Head of caudate nucleus (tissue), 42 donors: ENCODE measurements at regions not wholly inside any gene's neighbourhood (a gene's known extent, or its start where the extent isn't known, plus 50 kb on each side); places are given as distances from the start of the nearest gene placed in this dataset.
"Not testable (repeated sequence)": the region's sequence is repeated elsewhere in the genome, so short reads cannot be mapped to it uniquely, and the experiment has no call there.

Experiments used
- DNase-seq, 42 donors: peaks; one replicate each; pipeline versions ENCODE4 v3.0.0 to v3.0.0-alpha.2; 2020 to 2021; ENCODE audit warnings: mixed read lengths in 7 of 42
- intact Hi-C: fragments of 100-400 bp; cut with DNase I; formaldehyde crosslinking; loops from one replicate; pipeline ENCODE4 v1.15.0; 2022

GRCh38 chr1:65525266-65526048, 105.0 kb downstream of the LEPR start:
- peak in 19 of 42 donors; percentile 1 to 43 (median 14) for DNase-seq

DNA sequence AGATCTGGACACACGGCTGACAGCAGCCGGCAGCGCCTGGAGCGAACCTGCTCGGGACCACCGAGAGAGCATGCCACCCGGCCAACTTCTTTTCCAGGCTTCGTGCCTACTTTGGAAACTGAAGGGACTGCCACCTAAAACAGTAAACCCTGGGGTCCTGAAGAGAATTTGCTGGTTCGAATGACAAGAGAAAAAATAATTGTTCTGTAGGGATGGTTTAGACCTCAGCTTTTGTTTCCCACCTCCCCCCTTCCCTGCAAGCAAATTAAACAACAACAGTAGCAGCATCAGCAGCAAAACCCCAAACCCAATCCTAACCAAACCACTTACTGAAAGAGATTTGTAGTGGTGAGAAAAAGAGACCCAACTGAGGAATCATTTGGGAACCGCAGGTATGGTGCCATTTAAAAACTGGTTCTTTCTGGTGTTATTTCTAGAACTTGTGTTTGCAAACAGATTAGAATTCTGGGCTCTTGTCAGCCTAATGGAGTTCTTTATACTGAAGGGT, 105.6 kb downstream of the LEPR start:
- intact Hi-C loops = no loop called here
- DNase-seq = no peak

More at GRCh38 chr1:65525266-65526048, 105.0 kb downstream of the LEPR start:
- intact Hi-C loops = no loop called here

DNA sequence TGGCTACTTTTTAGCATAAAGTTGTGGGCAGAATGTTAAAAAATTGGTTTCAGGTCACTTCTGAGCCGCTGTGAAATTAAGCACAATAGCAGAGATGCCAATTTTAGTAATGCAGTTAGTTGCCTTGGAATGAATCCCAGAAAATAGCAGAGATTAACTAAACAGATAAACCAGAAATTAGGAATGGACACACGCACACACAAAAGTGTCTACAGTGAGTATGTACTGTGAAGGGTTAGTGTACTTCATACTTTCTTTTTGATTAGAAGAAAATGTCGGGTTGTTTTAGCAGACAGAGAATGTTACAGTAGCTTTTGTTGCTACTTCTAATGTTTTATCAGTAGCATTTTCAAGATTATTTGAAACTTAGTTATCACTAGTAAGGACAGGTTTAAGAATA, 106.7 kb downstream of the LEPR start:
- no peak for DNase-seq
- intact Hi-C loops = no loop called here

DNA sequence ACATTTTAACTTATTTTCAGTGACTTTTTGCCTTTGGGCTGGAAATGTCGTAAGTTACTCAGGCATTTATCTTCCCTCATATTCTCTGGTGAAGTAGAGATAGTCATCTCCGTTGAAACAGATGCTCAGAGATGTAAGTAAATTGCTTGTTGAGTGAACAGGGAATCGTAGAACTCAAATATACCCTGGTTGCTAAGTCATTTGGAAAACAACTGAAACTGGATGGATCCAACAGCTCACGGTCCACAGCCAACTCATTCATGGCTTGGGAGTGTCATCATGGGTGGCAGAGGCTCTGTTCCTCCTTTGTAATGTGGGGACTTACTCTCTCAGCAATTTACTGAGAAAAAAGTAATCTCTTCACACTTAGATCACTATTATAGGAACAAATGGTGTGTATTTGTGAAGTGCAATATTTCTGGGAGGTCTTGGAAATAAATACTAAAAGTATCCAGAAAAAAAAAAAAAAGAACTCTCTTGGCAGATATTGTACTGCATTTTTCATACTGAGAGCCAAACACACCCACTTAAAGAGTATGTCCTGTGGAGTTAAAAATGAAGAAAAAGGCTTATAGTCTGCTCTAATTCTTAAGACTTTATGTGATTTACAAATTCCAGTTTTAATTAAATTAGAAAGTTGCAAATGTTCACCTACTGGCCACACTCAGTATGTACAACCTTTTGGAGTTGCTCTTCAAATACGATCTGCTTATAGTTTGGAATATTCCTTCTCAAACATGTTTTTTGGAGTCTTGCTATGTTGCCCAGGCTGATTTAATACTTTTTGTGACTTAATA, 107.4 kb downstream of the LEPR start:
- DNase-seq = no peak
- intact Hi-C loops = no loop called here

DNA sequence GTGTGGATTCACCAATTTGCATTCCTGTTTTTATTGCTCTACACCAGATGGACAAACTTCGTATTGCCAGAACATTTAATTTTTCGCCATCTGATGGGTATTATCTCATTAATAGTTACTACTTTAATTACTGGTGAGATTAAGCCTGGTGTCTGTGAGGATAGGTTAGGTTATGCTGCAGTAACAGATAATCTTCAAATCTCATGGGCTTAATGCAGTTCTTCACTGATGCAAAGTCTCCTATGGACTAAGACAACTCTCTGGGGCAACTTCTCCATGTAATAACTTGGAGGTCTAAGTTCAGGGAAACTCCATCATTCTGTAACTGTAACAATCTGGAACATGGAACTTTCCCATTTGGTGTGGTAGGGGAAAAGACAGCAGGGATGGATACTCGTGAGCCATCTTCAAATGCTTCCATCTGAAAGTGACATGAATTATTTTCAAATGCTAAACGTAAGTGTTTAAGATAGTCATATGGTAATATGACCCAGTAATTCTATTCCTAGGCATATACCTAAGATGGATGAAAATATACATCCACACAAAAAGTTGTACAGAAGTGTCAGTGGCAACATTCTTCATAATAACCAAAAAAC, 111.6 kb downstream of the LEPR start:
- intact Hi-C loops = no loop called here
- no peak for DNase-seq

DNA sequence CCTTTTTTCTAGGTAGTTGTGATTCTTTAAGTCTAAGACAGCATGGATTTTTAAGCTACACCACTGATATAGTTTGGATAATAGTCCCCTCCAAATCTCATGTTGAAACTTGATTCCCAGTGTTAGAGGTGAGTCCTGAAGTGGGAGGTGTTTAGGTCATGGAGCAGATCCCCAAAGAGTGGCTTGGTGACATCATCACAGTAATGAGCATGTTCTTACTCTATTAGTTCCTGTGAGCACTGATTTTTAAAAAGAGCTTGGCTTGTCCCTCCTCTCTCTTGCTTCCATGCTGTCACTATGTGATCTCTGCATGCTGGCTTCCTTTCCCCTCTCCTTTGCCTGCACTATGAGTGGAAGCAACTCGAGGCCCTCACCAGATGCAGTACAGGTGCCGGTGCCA, 115.5 kb downstream of the LEPR start:
- intact Hi-C loops = no loop called here
- no peak for DNase-seq

GRCh38 chr1:65538086-65538485, 117.6 kb downstream of the LEPR start:
- no peak for DNase-seq
- intact Hi-C loops = no loop called here

DNA sequence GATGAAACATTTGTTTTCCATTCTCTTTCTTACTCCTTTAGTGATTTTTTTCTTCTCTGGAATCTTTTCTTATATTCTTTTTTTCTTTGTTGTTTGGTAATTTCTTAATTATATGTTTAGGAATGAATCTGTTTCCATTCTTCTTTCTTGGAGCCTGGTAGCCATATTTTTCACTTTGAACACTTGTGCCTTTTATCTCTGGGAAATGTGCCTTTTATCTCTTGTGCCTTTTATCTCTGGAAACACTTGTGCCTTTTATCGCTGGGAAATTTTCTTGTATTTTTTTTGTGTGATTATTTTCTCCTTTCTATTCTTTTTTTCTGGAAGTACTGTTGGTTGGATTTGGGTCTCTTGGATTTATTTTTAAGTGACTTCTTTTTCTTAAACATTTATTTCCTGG, 118.2 kb downstream of the LEPR start:
- no peak for DNase-seq
- intact Hi-C loops = no loop called here

DNA sequence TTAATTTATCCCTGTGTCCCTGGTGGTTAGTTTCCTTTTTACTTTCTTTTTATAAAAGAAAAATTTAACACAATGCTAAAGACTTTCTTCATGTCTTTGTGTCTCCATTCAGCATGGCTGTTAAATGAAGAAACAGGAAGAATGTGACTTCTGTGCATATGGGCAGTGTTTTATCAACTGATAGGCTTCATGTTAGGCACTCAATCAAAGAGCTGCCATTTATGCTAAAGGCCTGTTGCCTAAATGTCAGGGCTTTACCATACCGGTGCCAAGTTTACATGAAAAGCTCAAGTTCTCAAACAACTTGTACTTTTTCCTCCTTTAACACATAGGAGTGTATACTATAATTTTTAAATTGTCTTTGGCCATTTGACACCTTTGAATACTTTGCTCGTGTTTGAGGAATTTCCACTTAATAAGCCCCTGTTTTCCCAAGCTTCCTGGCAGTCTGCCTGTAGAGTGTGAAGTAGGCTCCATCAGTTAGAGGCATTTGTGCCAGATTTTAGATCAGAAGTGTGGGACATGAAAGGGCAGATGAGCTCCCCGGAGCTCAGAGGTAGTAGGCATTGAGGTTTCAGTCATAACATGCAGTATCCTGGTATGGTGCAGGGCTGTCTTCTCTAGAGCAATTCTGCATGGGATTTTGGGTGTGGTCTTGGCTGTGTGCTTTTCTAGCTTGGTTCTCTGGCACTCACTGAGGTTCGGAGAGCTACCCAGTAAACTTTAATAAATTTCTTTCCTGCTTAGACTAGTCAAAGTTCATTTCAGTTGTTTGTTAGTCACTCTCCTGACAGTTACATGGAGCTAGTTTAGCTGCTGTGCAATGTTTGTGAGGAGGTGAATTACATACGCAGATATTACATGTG, 119.0 kb downstream of the LEPR start:
- no peak for DNase-seq
- intact Hi-C loops = no loop called here

- intact Hi-C loops = no loop called here
- no peak for DNase-seq
Measured at GRCh38 chr1:65541161-65541560, 120.7 kb downstream of the LEPR start.

DNA sequence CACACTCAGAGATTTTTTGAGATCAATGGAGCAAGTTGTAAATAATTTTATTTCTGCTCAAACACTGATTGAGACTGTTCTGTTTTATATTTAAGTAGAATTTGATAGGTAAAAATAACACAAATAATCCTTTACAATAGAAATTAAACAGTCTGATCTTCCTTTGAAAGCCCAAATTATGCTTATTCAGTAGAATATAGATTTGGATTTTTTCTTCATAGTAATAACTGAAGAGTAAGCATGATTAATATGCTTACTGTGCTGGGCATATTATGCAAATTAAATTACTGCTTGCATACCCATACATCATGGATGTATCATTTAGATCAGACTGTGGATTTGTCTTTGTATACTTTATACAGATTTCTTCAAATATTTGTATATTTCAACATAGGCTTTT, 121.4 kb downstream of the LEPR start:
- intact Hi-C loops = no loop called here
- DNase-seq = no peak

DNA sequence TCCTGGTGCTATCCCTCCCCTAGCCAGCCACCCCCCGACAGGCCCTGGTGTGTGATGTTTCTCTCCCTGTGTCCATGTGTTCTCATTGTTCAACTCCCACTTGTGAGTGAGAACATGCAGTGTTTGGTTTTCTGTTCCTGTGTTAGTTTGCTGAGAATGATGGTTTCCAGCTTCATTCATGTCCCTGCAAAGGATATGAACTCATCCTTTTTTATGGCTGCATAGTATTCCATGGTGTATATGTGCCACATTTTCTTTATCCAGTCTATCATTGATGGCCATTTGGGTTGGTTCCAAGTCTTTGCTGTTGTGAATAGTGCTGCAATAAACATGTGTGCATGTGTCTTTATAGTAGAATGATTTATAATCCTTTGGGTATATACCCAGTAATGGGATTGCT, 122.1 kb downstream of the LEPR start:
- intact Hi-C loops = not testable (repeated sequence)

GRCh38 chr1:65550306-65551010, 130.0 kb downstream of the LEPR start:
- DNase-seq, intact Hi-C loops: not testable (repeated sequence)

More for the DNA sequence above, 122.1 kb downstream of the LEPR start:
- not testable (repeated sequence) for DNase-seq

- DNase-seq, intact Hi-C loops: not testable (repeated sequence)
Measured at GRCh38 chr1:65552484-65552883, 132.0 kb downstream of the LEPR start.

GRCh38 chr1:65554086-65554764, 133.8 kb downstream of the LEPR start:
- intact Hi-C loops = not testable (repeated sequence)

GRCh38 chr1:65554829-65555228, 134.4 kb downstream of the LEPR start:
- intact Hi-C loops = no loop called here
- DNase-seq = no peak

More at GRCh38 chr1:65554086-65554764, 133.8 kb downstream of the LEPR start:
- not testable (repeated sequence) for DNase-seq

GRCh38 chr1:65558215-65558614, 137.7 kb downstream of the LEPR start:
- no peak for DNase-seq
- intact Hi-C loops = no loop called here

GRCh38 chr1:65564493-65564892, 144.0 kb downstream of the LEPR start:
- no peak for DNase-seq
- intact Hi-C loops = no loop called here
